ENCODE measurements at regions not wholly inside any gene's neighbourhood (a gene's known extent, or its start where the extent isn't known, plus 50 kb on each side); places are given as distances from the start of the nearest gene placed in this dataset.

DNA sequence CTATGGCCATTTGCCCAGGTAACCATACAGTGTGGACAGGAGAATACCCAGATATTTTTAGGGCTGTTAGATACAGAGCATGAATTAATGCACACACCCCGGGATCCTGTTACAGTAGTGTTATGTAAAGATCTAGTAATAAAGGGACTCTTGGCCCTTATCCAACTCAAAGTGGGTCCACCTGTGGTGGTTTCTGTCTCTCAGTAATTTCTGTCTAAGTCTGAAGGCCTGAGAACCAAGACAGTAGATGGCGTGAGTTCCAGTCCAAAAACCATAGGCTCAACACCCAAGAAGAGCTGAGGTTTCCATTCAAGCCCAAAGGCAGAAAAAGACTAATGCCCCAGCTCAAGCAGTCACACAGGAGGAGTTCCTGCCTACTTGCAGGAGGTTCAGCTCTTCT lies 277.7 kb downstream of the ZEB1 start:
- DNase-seq (ENCODE audit: low read depth in 1 of 2, low spot score in 1 of 2) (no peak), FAIRE-seq (no peak), ATAC-seq (no peak)
- POLR2A ChIA-PET = no interaction called here
- Histone ChIP-seq H3K27ac (no peak overlapping the region), H3K9me3 (peaks cover 10% of the 10 kb centered on the region), H3K4me2 (no peak overlapping the region), H3K4me3 (no peak overlapping the region), H3K4me1 (no peaks in the 10 kb centered on the region)
- TF ChIP-seq POLR2A (IDR thresholded peaks at IDR 0.05; ENCODE audit: low read length) = no peak
- no peak for TF ChIP-seq ESRRA (IDR thresholded peaks at IDR 0.05; ENCODE audit: borderline replicate concordance, low read length)
- TF ChIP-seq RFX5 (IDR thresholded peaks at IDR 0.05) = no peak
- no peak for TF ChIP-seq TFCP2L1 (CRISPR knock-in tag; IDR thresholded peaks at IDR 0.05)
- no peak for TF ChIP-seq HES2 (IDR thresholded peaks at IDR 0.05)
- no peak for TF ChIP-seq SMC3 (IDR thresholded peaks at IDR 0.05)
- no peak for TF ChIP-seq HDAC2 (IDR thresholded peaks at IDR 0.05)
- CTCF ChIA-PET = no interaction called here
- 66% methylated on average over 2 of the region's 2 CpGs for WGBS (ENCODE audit: missing lambda C conversion rate)

DNA sequence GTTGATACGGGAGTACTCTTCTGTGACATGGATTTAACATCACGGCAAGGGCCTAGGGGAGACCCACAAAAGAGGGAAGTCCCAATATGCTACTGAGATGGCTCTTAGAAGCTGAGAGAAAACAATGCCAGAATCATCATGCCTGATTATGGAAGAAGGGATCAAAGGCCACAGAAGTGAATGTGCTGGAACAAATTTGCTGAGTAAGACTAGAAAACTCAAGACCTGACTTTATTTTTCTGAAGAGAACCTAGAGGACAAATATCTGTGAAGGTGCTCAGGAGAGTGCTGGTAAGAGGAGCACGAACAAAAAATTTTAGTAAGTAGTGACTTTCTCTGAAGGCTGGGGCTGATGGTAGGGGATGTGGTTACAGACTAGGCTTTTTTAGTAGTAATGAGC lies 277.0 kb downstream of the ZEB1 start:
- ChIA-PET POLR2A (no interaction called here), CTCF (no interaction called here)
- no peak for FAIRE-seq
- Histone ChIP-seq H3K4me3 (no peak overlapping the region), H3K4me1 (no peaks in the 10 kb centered on the region), H3K4me2 (no peak overlapping the region), H3K27ac (no peak overlapping the region), H3K9me3 (peaks cover 14% of the 10 kb centered on the region)
- no peak for DNase-seq (ENCODE audit: low read depth in 1 of 2, low spot score in 1 of 2)
- WGBS (ENCODE audit: missing lambda C conversion rate) = 51% methylated on average over 3 of the region's 3 CpGs
- ATAC-seq = no peak
- TF ChIP-seq ZC3H11A (IDR thresholded peaks at IDR 0.05) = no peak
- TF ChIP-seq MAFK (IDR thresholded peaks at IDR 0.05; ENCODE audit: partially characterized antibody) = peak; percentile 43

GRCh38 chr10:31594347-31594873 lies 275.4 kb downstream of the ZEB1 start:
- WGBS (ENCODE audit: missing lambda C conversion rate) = 29% methylated on average over 1 of the region's 1 CpG
- CTCF ChIA-PET = interaction anchor here (1.4 kb wide), 1 partner anchor 13 kb away, joined by 4 read pairs; no protein-coding TSS in a partner anchor
- FAIRE-seq = no peak

DNA sequence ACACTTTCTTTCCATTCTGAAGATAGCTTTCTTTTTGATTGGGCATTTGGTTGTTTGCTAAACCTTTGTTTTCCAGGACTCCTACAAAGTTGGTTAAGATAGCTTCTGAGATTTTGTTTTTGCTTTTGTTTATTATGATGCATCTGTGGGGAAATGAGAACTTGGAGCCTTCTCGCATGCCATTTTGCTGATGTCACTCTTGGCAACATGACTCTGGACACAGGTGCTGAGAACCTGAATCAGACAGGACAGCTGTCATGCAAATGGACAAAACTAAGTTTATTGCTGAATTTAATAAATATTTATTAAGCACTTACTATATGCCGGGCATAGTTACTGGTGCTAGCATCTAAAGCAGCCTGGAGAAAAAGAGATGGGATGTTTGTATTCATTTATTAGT lies 274.1 kb downstream of the ZEB1 start:
- no peak for FAIRE-seq

More at GRCh38 chr10:31594347-31594873, 275.4 kb downstream of the ZEB1 start:
- no peak overlapping the region for H3K4me2 ChIP-seq
- ATAC-seq = no peak
- TF ChIP-seq ZFP36 (IDR thresholded peaks at IDR 0.05; ENCODE audit: borderline replicate concordance, partially characterized antibody) (no peak), JUNB (IDR thresholded peaks at IDR 0.05) (no peak), CEBPB (IDR thresholded peaks at IDR 0.05) (no peak)
- H3K4me3 ChIP-seq = no peak overlapping the region
- POLR2A ChIA-PET = no interaction called here
- H3K9me3 ChIP-seq = peaks cover 14% of the 10 kb centered on the region
- H3K4me1 ChIP-seq = no peaks in the 10 kb centered on the region
- H3K27ac ChIP-seq = no peak overlapping the region
- no peak for DNase-seq (ENCODE audit: low read depth in 1 of 2, low spot score in 1 of 2)

GRCh38 chr10:31591569-31591968 lies 272.6 kb downstream of the ZEB1 start:
- ChIA-PET CTCF (interaction anchor here (0.7 to 1.5 kb wide), 4 partner anchors 10 to 840 kb away, joined by 3 read pairs; no protein-coding TSS in a partner anchor), POLR2A (no interaction called here)
- Histone ChIP-seq H3K4me2 (no peak overlapping the region), H3K27ac (no peak overlapping the region), H3K9me3 (peaks cover 14% of the 10 kb centered on the region), H3K4me3 (no peak overlapping the region), H3K4me1 (no peaks in the 10 kb centered on the region)
- no peak for FAIRE-seq
- no peak for DNase-seq (ENCODE audit: low read depth in 1 of 2, low spot score in 1 of 2)
- ATAC-seq = no peak
- no peak for TF ChIP-seq FOSL2 (IDR thresholded peaks at IDR 0.05)
- TF ChIP-seq FOSL2 (CRISPR knock-in tag; IDR thresholded peaks at IDR 0.05) = no peak
- no peak for TF ChIP-seq EP300 (IDR thresholded peaks at IDR 0.05)
- TF ChIP-seq RFX5 (IDR thresholded peaks at IDR 0.05) = no peak
- no peak for TF ChIP-seq TFCP2L1 (CRISPR knock-in tag; IDR thresholded peaks at IDR 0.05)
- TF ChIP-seq NPAS2 (CRISPR knock-in tag; IDR thresholded peaks at IDR 0.05; ENCODE audit: borderline replicate concordance) = no peak
- no peak for TF ChIP-seq JUN (IDR thresholded peaks at IDR 0.05)
- TF ChIP-seq ZNF302 (CRISPR knock-in tag; IDR thresholded peaks at IDR 0.05) = no peak
- TF ChIP-seq ATOH8 (CRISPR knock-in tag; IDR thresholded peaks at IDR 0.05; ENCODE audit: low read depth) = no peak
- TF ChIP-seq HOXA7 (CRISPR knock-in tag; IDR thresholded peaks at IDR 0.05) = no peak
- TF ChIP-seq RAD21 (conservative IDR thresholded peaks at IDR 0.05 in 1 of 2, IDR thresholded peaks at IDR 0.05 in 1 of 2) = no peak
- TF ChIP-seq NFE2L2 (conservative IDR thresholded peaks at IDR 0.05; ENCODE audit: low read length) = no peak
- TF ChIP-seq, protein P1, sequence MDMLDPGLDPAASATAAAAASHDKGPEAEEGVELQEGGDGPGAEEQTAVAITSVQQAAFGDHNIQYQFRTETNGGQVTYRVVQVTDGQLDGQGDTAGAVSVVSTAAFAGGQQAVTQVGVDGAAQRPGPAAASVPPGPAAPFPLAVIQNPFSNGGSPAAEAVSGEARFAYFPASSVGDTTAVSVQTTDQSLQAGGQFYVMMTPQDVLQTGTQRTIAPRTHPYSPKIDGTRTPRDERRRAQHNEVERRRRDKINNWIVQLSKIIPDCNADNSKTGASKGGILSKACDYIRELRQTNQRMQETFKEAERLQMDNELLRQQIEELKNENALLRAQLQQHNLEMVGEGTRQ (IDR thresholded peaks at IDR 0.05) = no peak

More for the DNA sequence above, 274.1 kb downstream of the ZEB1 start:
- Histone ChIP-seq H3K27ac (no peak overlapping the region), H3K9me3 (peaks cover 14% of the 10 kb centered on the region), H3K4me1 (no peaks in the 10 kb centered on the region), H3K4me3 (no peak overlapping the region), H3K4me2 (no peak overlapping the region)
- ATAC-seq (no peak), DNase-seq (ENCODE audit: low read depth in 1 of 2, low spot score in 1 of 2) (no peak)
- ChIA-PET POLR2A (no interaction called here), CTCF (interaction anchor here (1.5 kb wide), 1 partner anchor 28 kb away, joined by 3 read pairs; no protein-coding TSS in a partner anchor)
- 44% methylated on average over 2 of the region's 2 CpGs for WGBS (ENCODE audit: missing lambda C conversion rate)
- TF ChIP-seq MAZ (IDR thresholded peaks at IDR 0.05; ENCODE audit: borderline replicate concordance, low read depth, low read length) (no peak), NFE2L2 (conservative IDR thresholded peaks at IDR 0.05; ENCODE audit: low read length) (no peak), ZNF302 (CRISPR knock-in tag; IDR thresholded peaks at IDR 0.05) (no peak), E2F6 (IDR thresholded peaks at IDR 0.05; ENCODE audit: borderline replicate concordance, low read depth) (no peak)
- TF ChIP-seq, protein P2, sequence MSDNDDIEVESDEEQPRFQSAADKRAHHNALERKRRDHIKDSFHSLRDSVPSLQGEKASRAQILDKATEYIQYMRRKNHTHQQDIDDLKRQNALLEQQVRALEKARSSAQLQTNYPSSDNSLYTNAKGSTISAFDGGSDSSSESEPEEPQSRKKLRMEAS (IDR thresholded peaks at IDR 0.05) = no peak
